ENCODE measurements at regions not wholly inside any gene's neighbourhood (a gene's known extent, or its start where the extent isn't known, plus 50 kb on each side); places are given as distances from the start of the nearest gene placed in this dataset.

- H3K27ac ChIP-seq = no peak overlapping the region
- H3K4me1 ChIP-seq = no peaks in the 10 kb centered on the region
- no peak overlapping the region for H3K4me3 ChIP-seq
- FAIRE-seq (no peak), DNase-seq (ENCODE audit: low read depth in 1 of 2, low spot score in 1 of 2) (no peak), ATAC-seq (no peak)
- no peaks in the 10 kb centered on the region for H3K9me3 ChIP-seq
- no peak overlapping the region for H3K4me2 ChIP-seq
- TF ChIP-seq MAX (IDR thresholded peaks at IDR 0.05) (no peak), NFE2L2 (conservative IDR thresholded peaks at IDR 0.05; ENCODE audit: low read length) (no peak), ZSCAN20 (CRISPR knock-in tag; IDR thresholded peaks at IDR 0.05) (no peak), POLR2A (IDR thresholded peaks at IDR 0.05; ENCODE audit: low read length) (no peak), BHLHE40 (IDR thresholded peaks at IDR 0.05; ENCODE audit: low read depth, low read length) (no peak), MAZ (IDR thresholded peaks at IDR 0.05; ENCODE audit: borderline replicate concordance, low read depth, low read length) (no peak), KDM1A (IDR thresholded peaks at IDR 0.05; ENCODE audit: low read depth) (no peak), JUN (IDR thresholded peaks at IDR 0.05) (no peak), HDAC2 (IDR thresholded peaks at IDR 0.05) (no peak), USF2 (IDR thresholded peaks at IDR 0.05) (no peak)
- POLR2A ChIA-PET = no interaction called here
- WGBS (ENCODE audit: missing lambda C conversion rate) = 59% methylated on average over 1 of the region's 1 CpG
- CTCF ChIA-PET = no interaction called here
Observed at GRCh38 chr4:29307755-29308154, 1412.4 kb upstream of the PCDH7 start.

GRCh38 chr4:29309050-29309449 lies 1411.1 kb upstream of the PCDH7 start:
- 2% methylated on average over 3 of the region's 3 CpGs for WGBS (ENCODE audit: missing lambda C conversion rate)
- Histone ChIP-seq H3K4me1 (no peaks in the 10 kb centered on the region), H3K4me3 (no peak overlapping the region), H3K4me2 (no peak overlapping the region), H3K27ac (no peak overlapping the region), H3K9me3 (no peaks in the 10 kb centered on the region)
- CTCF ChIA-PET = no interaction called here
- POLR2A ChIA-PET = no interaction called here
- FAIRE-seq (no peak), DNase-seq (ENCODE audit: low read depth in 1 of 2, low spot score in 1 of 2) (no peak), ATAC-seq (no peak)
- TF ChIP-seq BHLHE40 (IDR thresholded peaks at IDR 0.05; ENCODE audit: low read depth, low read length) (no peak), E2F6 (IDR thresholded peaks at IDR 0.05; ENCODE audit: borderline replicate concordance, low read depth) (no peak), EHF (CRISPR knock-in tag; IDR thresholded peaks at IDR 0.05) (no peak), NR3C1 (IDR thresholded peaks at IDR 0.05) (no peak), PHF8 (IDR thresholded peaks at IDR 0.05; ENCODE audit: borderline replicate concordance, low read depth) (no peak), CHD2 (IDR thresholded peaks at IDR 0.05; ENCODE audit: low read length, partially characterized antibody) (no peak), RNF2 (IDR thresholded peaks at IDR 0.05; ENCODE audit: borderline replicate concordance, low read depth) (no peak)

- Histone ChIP-seq H3K4me2 (no peak overlapping the region), H3K4me1 (no peaks in the 10 kb centered on the region), H3K27ac (no peak overlapping the region), H3K4me3 (no peak overlapping the region), H3K9me3 (no peaks in the 10 kb centered on the region)
- ATAC-seq = no peak
- TF ChIP-seq HES2 (IDR thresholded peaks at IDR 0.05) = no peak
- no peak for TF ChIP-seq ATOH8 (CRISPR knock-in tag; IDR thresholded peaks at IDR 0.05; ENCODE audit: low read depth)
- TF ChIP-seq MYC (IDR thresholded peaks at IDR 0.05; ENCODE audit: borderline replicate concordance, low read length) = no peak
- no peak for TF ChIP-seq RCOR1 (IDR thresholded peaks at IDR 0.05; ENCODE audit: low read depth, low read length)
- no peak for TF ChIP-seq HOXA7 (CRISPR knock-in tag; IDR thresholded peaks at IDR 0.05)
- TF ChIP-seq NFE2L2 (conservative IDR thresholded peaks at IDR 0.05; ENCODE audit: low read length) = no peak
- POLR2A ChIA-PET = no interaction called here
- DNase-seq (ENCODE audit: low read depth in 1 of 2, low spot score in 1 of 2) = no peak
- CTCF ChIA-PET = no interaction called here
- no peak for FAIRE-seq
Observed at GRCh38 chr4:29310252-29310651, 1409.9 kb upstream of the PCDH7 start.

- no peak for ATAC-seq
- Histone ChIP-seq H3K4me2 (no peak overlapping the region), H3K27ac (no peak overlapping the region), H3K9me3 (no peaks in the 10 kb centered on the region), H3K4me1 (no peaks in the 10 kb centered on the region), H3K4me3 (no peak overlapping the region)
- no peak for TF ChIP-seq ESRRA (IDR thresholded peaks at IDR 0.05; ENCODE audit: borderline replicate concordance, low read length)
- no peak for TF ChIP-seq RNF2 (IDR thresholded peaks at IDR 0.05; ENCODE audit: borderline replicate concordance, low read depth)
- POLR2A ChIA-PET = no interaction called here
- no peak for FAIRE-seq
- WGBS (ENCODE audit: missing lambda C conversion rate) = 15% methylated on average over 1 of the region's 1 CpG
- CTCF ChIA-PET = no interaction called here
- no peak for DNase-seq (ENCODE audit: low read depth in 1 of 2, low spot score in 1 of 2)
Observed at GRCh38 chr4:29311247-29311646, 1408.9 kb upstream of the PCDH7 start.
